ENCODE measurements at regions not wholly inside any gene's neighbourhood (a gene's known extent, or its start where the extent isn't known, plus 50 kb on each side); places are given as distances from the start of the nearest gene placed in this dataset.
"Not testable (repeated sequence)": the region's sequence is repeated elsewhere in the genome, so short reads cannot be mapped to it uniquely, and the experiment has no call there.

- DNase-seq, result not testable (repeated sequence)
These were observed 396.1 kb upstream of the TNRC6C start for GRCh38 chr17:77562361-77562760.

- DNase-seq, result no peak
These were observed 394.9 kb upstream of the TNRC6C start for GRCh38 chr17:77563439-77564102.

GRCh38 chr17:77564278-77564920 is 394.1 kb upstream of the TNRC6C start:
- no peak for DNase-seq

- no peak for DNase-seq
These were observed 393.3 kb upstream of the TNRC6C start for GRCh38 chr17:77565166-77565565.

- DNase-seq, result no peak
These were observed 392.4 kb upstream of the TNRC6C start for GRCh38 chr17:77566151-77566550.

- DNase-seq, result no peak
These were observed 391.9 kb upstream of the TNRC6C start for GRCh38 chr17:77566566-77567138.

- DNase-seq, result no peak
These were observed 390.0 kb upstream of the TNRC6C start for GRCh38 chr17:77568540-77568939.

- no peak for DNase-seq
These were observed 388.5 kb upstream of the TNRC6C start for GRCh38 chr17:77569846-77570564.

- DNase-seq, result no peak
These were observed 388.0 kb upstream of the TNRC6C start for GRCh38 chr17:77570565-77570898.

- peak; percentile 86 for DNase-seq
These were observed 387.1 kb upstream of the TNRC6C start for GRCh38 chr17:77571155-77571981.

- DNase-seq, result peak; percentile 18
These were observed 386.4 kb upstream of the TNRC6C start for GRCh38 chr17:77572065-77572601.

GRCh38 chr17:77572851-77573250 is 385.7 kb upstream of the TNRC6C start:
- DNase-seq, result no peak

GRCh38 chr17:77577491-77577890 is 381.0 kb upstream of the TNRC6C start:
- DNase-seq, result no peak

GRCh38 chr17:77579131-77579530 is 379.4 kb upstream of the TNRC6C start:
- DNase-seq, result no peak

GRCh38 chr17:77579682-77580081 is 378.8 kb upstream of the TNRC6C start:
- DNase-seq, result no peak

GRCh38 chr17:77580531-77581270 is 377.8 kb upstream of the TNRC6C start:
- DNase-seq, result no peak

GRCh38 chr17:77581480-77581879 is 377.0 kb upstream of the TNRC6C start:
- DNase-seq, result no peak

- no peak for DNase-seq
These were observed 373.2 kb upstream of the TNRC6C start for GRCh38 chr17:77585142-77585860.

- no peak for DNase-seq
These were observed 367.4 kb upstream of the TNRC6C start for GRCh38 chr17:77590951-77591735.

GRCh38 chr17:77592106-77592865 is 366.2 kb upstream of the TNRC6C start:
- no peak for DNase-seq

All from NCI-H526 treated with DMSO at 0.1 percent for 48 hours (cell line).